Osteoblast (primary cell): ENCODE measurements at regions not wholly inside any gene's neighbourhood (a gene's known extent, or its start where the extent isn't known, plus 50 kb on each side); places are given as distances from the start of the nearest gene placed in this dataset.

ENCODE experiments used
- DNase-seq: peaks from one replicate; pipeline ENCODE4 v3.0.0; 2011; ENCODE audit warnings: low spot score, mixed read lengths; ENCODE audit not compliant: insufficient read length; ENCODE audit errors: missing footprints
- H2AFZ ChIP-seq: 2 replicates; pipeline ENCODE4 v1.6.0; 2011; ENCODE audit warnings: mild to moderate bottlenecking, low read length
- H3K27ac ChIP-seq: 2 replicates; pipeline ENCODE4 v1.5.1; 2011; ENCODE audit warnings: mild to moderate bottlenecking, low read depth, low read length, moderate library complexity
- H3K27me3 ChIP-seq: 2 replicates; pipeline ENCODE4 v1.6.0; 2012; ENCODE audit warnings: mild to moderate bottlenecking, control low read depth, inconsistent platforms, low read length, moderate library complexity; ENCODE audit not compliant: insufficient read depth
- H3K36me3 ChIP-seq: 2 replicates; pipeline ENCODE4 v1.5.1; 2011; ENCODE audit warnings: mild to moderate bottlenecking, low read length, control low read depth, moderate library complexity; ENCODE audit not compliant: insufficient read depth
- H3K4me1 ChIP-seq: 2 replicates; pipeline ENCODE4 v1.5.1; 2011; ENCODE audit warnings: mild to moderate bottlenecking, low read length, control low read depth, moderate library complexity; ENCODE audit not compliant: insufficient read depth
- H3K4me2 ChIP-seq: 2 replicates; pipeline ENCODE4 v1.6.0; 2011; ENCODE audit warnings: mild to moderate bottlenecking, low read length; ENCODE audit not compliant: insufficient read depth
- H3K4me3 ChIP-seq: fragments of 200-600 bp; sonication (generic); 3 replicates; pipeline ENCODE4 v1.5.1; 2012; ENCODE audit warnings: mild to moderate bottlenecking, low read length, inconsistent platforms; ENCODE audit not compliant: insufficient read depth
- H3K79me2 ChIP-seq: 2 replicates; pipeline ENCODE4 v1.6.0; 2012; ENCODE audit warnings: mild to moderate bottlenecking, low read length, control low read depth, inconsistent platforms; ENCODE audit not compliant: insufficient read depth
- H3K9me3 ChIP-seq: 2 replicates; pipeline ENCODE4 v1.5.1; 2011; ENCODE audit warnings: low read depth, low read length, control low read depth
- H4K20me1 ChIP-seq: 2 replicates; pipeline ENCODE4 v1.6.0; 2012; ENCODE audit warnings: mild to moderate bottlenecking, low read length, control low read depth; ENCODE audit not compliant: insufficient read depth
- TF ChIP-seq, protein P1 (sequence below): IDR thresholded peaks from 2 replicates; pipeline ENCODE4 v1.5.1; 2011; ENCODE audit warnings: mild to moderate bottlenecking, low read depth, low read length, moderate library complexity; ENCODE audit errors: extremely low read depth

DNA sequence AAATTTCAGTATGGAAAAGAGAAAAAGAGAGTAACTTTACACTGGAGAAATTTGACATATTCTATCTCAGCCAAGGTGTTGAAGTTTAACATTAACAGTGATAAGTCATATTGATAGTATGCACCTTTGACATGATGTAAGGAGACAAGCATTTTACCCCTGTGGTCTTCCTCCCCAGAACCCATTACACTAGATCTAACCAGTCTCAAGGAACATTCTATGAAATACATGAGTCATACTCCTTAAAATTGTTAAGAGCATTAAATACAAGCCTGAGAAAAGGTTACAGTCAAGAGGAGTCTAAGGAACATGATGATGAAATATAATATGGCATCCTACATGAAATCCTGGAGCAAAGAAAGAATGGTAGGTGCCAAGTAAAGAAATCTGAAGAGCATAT lies 1151.3 kb upstream of the IGFBP7 start:
- Histone ChIP-seq H3K27me3 (no peaks in the 10 kb centered on the region), H3K36me3 (no peaks in the 10 kb centered on the region), H3K4me2 (no peak overlapping the region), H4K20me1 (no peaks in the 10 kb centered on the region), H3K9me3 (no peaks in the 10 kb centered on the region), H2AFZ (no peak overlapping the region), H3K27ac (no peak overlapping the region), H3K79me2 (no peaks in the 10 kb centered on the region), H3K4me1 (no peaks in the 10 kb centered on the region), H3K4me3 (no peak overlapping the region)
- TF ChIP-seq, protein P1, sequence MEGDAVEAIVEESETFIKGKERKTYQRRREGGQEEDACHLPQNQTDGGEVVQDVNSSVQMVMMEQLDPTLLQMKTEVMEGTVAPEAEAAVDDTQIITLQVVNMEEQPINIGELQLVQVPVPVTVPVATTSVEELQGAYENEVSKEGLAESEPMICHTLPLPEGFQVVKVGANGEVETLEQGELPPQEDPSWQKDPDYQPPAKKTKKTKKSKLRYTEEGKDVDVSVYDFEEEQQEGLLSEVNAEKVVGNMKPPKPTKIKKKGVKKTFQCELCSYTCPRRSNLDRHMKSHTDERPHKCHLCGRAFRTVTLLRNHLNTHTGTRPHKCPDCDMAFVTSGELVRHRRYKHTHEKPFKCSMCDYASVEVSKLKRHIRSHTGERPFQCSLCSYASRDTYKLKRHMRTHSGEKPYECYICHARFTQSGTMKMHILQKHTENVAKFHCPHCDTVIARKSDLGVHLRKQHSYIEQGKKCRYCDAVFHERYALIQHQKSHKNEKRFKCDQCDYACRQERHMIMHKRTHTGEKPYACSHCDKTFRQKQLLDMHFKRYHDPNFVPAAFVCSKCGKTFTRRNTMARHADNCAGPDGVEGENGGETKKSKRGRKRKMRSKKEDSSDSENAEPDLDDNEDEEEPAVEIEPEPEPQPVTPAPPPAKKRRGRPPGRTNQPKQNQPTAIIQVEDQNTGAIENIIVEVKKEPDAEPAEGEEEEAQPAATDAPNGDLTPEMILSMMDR = no peak
- no peak for DNase-seq

DNA sequence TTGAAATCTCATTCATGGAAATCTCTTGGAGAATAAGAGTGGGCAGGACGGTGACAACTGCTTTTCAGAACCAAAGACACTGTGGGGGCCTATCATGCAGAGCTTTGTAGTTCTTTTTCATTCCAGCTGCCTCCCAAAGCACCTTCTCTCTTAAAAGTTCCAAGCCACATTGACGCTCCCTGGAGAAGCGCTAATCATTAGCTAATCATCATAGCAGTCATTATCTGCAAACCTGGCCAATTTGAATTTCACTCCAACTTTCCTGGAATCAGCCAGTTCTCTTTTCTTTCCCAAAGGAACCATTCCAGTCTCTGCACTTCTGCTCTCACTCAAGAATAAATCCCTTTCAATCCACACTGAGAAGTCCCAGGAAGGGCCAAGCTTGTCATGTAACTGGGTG lies 1144.1 kb upstream of the IGFBP7 start:
- H3K4me1 ChIP-seq = no peaks in the 10 kb centered on the region
- H3K9me3 ChIP-seq = peaks cover 6% of the 10 kb centered on the region
- H3K36me3 ChIP-seq = no peaks in the 10 kb centered on the region
- TF ChIP-seq, protein P1 = no peak
- H3K27me3 ChIP-seq = no peaks in the 10 kb centered on the region
- no peak overlapping the region for H3K27ac ChIP-seq
- no peaks in the 10 kb centered on the region for H4K20me1 ChIP-seq
- no peak overlapping the region for H3K4me2 ChIP-seq
- H3K4me3 ChIP-seq = no peak overlapping the region
- DNase-seq = no peak
- H3K79me2 ChIP-seq = no peaks in the 10 kb centered on the region
- H2AFZ ChIP-seq = no peak overlapping the region

DNA sequence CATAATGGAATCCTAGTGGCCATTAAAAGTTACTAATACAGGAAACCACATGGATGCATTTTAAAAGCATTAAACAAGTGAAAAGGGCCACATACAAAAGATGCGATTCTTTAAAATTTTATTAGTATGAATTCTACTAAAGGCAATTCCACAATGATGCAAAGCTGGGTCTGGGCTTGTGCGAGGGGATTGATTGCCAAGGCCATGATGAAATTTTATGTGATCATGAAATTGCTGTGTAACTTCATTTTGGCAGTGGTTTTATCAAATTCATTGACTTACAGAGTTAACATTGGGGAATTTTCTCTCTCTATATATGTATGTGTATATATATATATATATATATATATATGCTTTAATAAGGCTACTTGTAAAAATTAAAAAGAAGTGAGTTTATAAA lies 1142.5 kb upstream of the IGFBP7 start:
- Histone ChIP-seq H3K27ac (no peak overlapping the region), H3K4me1 (no peaks in the 10 kb centered on the region), H3K4me2 (no peak overlapping the region), H2AFZ (no peak overlapping the region), H3K27me3 (no peaks in the 10 kb centered on the region), H3K9me3 (peaks cover 6% of the 10 kb centered on the region), H3K36me3 (no peaks in the 10 kb centered on the region), H4K20me1 (no peaks in the 10 kb centered on the region), H3K4me3 (no peak overlapping the region), H3K79me2 (no peaks in the 10 kb centered on the region)
- TF ChIP-seq, protein P1 = no peak
- no peak for DNase-seq

DNA sequence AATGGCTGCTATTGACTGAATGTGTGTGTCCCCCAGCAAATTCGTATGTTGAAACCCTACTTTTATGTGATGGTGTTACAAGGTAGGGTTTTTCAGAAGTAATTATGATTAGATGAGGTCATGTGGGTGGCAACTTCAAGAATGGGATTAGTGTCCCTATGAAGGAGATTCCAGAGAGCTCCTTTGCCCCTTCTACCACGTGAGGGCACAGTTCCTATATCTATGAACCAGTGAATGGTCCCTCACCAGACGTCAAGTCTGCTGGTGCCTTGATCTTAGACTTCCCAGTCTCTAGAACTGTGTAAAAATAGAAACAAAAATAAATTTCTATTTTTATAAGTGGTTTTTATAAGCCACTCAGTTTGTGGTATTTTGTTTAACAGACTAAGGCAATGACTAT lies 1137.6 kb upstream of the IGFBP7 start:
- H3K27me3 ChIP-seq = no peaks in the 10 kb centered on the region
- H3K4me3 ChIP-seq = no peak overlapping the region
- H3K36me3 ChIP-seq = no peaks in the 10 kb centered on the region
- peaks cover 9% of the 10 kb centered on the region for H3K9me3 ChIP-seq
- DNase-seq = no peak
- no peaks in the 10 kb centered on the region for H3K79me2 ChIP-seq
- H3K4me1 ChIP-seq = no peaks in the 10 kb centered on the region
- H3K4me2 ChIP-seq = no peak overlapping the region
- H2AFZ ChIP-seq = no peak overlapping the region
- TF ChIP-seq, protein P1 = no peak
- no peaks in the 10 kb centered on the region for H4K20me1 ChIP-seq
- H3K27ac ChIP-seq = no peak overlapping the region
